HG03575 (cell line): ENCODE measurements at regions not wholly inside any gene's neighbourhood (a gene's known extent, or its start where the extent isn't known, plus 50 kb on each side); places are given as distances from the start of the nearest gene placed in this dataset.

Experiments
- ATAC-seq: cut with Tn5 transposase; IDR thresholded peaks from one replicate; pipeline ENCODE4 v1.9.1; 2021; ENCODE audit not compliant: unreplicated experiment, insufficient number of reproducible peaks, low FRiP score; ENCODE audit errors: extremely low read depth

DNA sequence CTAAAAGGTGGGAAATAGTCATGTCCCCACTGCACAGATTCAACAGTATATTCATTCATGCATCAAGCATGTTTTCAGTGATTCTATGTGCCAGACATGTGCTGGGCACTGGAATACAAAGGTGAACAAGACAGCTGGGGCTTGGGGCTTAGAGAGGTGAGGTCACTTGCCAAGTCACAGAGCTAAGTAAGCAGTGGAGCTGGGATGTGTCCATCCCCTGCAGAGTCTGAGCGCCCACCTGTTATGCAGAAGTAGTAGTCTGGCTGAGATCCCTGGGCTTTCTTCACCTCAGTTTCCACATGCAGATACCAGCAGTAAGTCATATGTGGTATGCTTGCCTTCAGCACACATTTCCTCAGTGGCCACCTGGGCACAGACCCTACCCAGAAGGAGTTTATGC, 263.8 kb downstream of the DHX35 start:
- no peak for ATAC-seq

GRCh38 chr20:39225536-39225935, 263.4 kb downstream of the DHX35 start:
- no peak for ATAC-seq

DNA sequence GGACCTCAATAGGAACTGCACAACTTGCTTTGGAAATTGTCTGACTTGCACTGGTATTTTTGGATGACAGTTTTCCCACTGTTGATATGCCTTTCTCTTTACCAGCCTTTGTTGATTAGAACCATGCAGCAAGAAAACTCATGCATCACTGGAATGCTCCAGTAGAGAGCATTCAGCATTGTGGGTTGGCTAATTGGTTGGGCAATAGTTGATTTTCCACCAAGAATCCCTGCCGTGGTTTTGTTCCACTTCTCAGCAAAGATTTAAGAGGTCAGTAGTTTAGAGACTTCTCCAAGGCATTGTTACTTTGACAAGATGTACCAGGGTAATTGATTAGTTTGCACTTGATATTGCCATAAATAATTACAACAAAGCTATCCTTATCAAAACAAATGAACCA, 260.0 kb downstream of the DHX35 start:
- ATAC-seq = no peak

GRCh38 chr20:39216195-39216594, 254.1 kb downstream of the DHX35 start:
- no peak for ATAC-seq

- no peak for ATAC-seq
Measured at GRCh38 chr20:39214828-39215227, 252.7 kb downstream of the DHX35 start.

- ATAC-seq = no peak
Measured at GRCh38 chr20:39213476-39214145, 251.5 kb downstream of the DHX35 start.

GRCh38 chr20:39211060-39211748, 249.1 kb downstream of the DHX35 start:
- ATAC-seq = no peak

GRCh38 chr20:39210341-39211036, 248.3 kb downstream of the DHX35 start:
- no peak for ATAC-seq

DNA sequence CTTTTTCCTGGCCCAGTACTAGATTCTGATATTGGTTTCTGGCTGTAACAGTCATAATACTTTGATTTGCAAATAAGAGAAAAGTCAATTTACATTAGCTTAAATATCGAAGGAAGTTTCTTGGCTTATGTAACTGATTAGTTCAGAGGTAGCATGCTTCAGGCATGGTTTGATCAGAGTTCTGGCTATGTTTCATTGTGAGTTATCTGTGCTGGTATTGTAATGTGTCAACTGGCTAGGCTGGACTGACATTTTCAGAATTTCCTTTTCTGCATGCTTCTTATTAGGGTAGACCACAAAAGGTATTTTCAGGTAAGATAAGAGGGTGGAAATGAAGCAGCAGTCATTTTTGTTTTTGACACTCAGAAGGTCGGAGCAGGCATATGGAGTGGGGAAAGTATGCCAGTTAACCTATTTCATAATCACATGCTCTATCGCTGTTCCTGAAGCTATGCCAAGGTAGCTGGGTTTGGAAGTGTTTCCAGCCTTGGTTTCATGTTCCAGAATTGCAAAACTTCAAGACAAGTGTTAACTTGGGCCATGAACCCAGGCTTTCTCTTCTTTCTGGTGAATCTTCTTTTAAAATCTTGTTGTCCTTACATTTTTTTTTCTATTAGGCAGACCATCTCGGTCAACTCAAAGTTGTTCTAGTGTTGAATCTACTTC, 244.9 kb downstream of the DHX35 start:
- ATAC-seq = no peak

GRCh38 chr20:39195582-39196021, 233.5 kb downstream of the DHX35 start:
- no peak for ATAC-seq

DNA sequence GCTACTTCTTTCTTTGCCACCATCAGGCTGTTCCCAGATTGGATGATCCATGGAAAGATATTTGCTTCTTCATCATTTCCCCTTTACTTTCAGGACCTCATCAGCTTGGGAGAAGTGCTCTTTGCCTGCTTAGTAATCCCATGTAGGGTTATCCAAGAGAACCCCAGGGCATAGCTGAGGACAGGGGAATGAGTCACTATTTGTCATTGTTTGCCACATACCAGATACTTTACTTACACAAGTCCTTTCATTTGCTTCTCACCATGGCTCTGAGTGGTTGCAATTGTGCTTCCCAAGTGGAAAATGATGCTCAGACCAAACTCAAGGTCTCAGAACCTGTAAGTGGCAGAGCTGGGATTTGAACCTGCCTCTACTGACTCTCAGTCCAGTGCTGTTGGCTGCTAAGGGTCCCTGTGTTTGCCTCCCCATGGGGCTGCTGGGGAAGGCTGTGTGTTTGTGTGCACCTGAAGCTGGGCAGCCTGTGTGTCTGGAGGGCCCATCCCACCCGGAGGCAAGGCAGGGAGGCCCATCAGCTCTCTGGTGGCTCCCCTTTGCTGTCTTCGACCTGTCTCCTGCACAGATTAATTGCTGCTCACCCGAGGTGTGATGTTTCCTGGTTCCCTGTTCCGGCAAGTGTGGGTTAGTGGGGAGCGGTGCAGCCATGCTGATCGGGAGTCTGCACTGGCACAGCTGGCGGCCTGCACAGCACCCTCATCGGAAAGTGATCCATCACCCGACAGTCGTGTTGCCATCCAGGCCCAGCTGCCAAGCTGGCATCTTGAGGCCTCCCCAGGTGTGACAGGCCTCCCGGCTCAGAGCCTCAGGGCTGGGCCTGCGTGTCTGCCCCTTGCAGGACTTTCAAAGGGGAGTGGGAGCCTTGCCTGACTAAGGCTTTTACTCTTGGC, 228.8 kb downstream of the DHX35 start:
- no peak for ATAC-seq

DNA sequence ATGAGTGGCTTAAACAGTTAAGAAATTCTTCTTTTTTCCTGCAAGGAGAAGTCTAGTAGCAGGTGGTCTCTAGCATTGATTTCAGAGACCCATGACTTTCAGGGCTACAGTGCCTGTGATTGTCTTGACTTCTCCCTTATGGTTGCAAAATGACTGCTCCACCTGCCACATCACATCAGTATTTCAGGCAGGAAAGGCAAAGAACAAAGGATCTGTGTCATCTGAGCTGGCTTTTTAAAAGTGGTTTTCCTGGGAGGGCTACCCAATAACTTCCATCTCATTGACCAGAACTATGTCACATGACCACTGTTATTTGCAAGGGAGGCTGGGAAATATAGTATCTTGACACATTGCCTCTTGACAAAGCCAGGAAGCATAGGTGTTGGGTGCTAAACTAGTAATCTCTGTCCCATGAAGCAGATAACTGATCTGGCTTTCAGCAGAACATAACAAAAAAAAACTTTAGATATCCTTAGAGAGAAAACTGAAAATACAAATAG, 226.2 kb downstream of the DHX35 start:
- no peak for ATAC-seq

GRCh38 chr20:39181490-39181889, 219.3 kb downstream of the DHX35 start:
- no peak for ATAC-seq

DNA sequence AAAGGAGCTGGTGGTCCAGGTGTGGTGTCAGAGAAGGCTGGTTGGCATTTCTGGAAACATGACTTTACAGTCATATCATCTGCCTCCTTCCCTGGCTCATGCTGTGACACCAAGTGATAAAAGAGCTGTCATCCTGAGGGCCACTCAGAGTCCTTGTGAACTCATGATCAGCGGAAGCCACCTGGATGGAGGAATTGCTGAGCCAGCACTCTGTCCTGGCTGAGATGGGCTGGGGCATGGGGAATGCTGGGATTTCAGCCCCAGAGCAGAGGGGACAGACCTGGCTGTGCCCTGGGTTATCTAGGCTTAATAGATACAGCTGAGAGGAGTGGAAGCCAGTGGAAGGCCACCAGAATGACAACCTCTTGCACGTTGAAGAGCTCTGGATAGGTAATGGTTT, 214.3 kb downstream of the DHX35 start:
- no peak for ATAC-seq

- no peak for ATAC-seq
Measured at GRCh38 chr20:39170896-39171463, 208.8 kb downstream of the DHX35 start.

- no peak for ATAC-seq
Measured at GRCh38 chr20:39165099-39165498, 203.0 kb downstream of the DHX35 start.

DNA sequence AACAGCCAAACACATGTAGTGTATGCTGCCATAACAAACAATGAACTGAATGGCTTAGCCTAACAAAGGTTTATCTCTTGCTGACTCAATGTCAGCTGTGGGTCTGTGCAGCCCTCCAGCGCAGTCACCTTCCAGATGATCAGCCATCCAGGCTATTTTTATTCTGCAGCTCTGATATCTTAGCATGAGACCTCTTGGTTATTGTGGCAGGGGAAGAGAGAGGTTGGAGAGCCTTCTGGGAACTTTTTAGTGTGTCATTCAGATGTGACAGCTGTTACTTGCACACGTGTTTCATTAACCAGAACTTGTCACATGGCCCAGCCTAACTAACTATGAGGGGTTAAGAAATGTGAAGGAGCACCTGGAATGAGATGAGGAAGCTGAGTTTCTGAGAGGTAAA, 202.5 kb downstream of the DHX35 start:
- ATAC-seq = no peak

DNA sequence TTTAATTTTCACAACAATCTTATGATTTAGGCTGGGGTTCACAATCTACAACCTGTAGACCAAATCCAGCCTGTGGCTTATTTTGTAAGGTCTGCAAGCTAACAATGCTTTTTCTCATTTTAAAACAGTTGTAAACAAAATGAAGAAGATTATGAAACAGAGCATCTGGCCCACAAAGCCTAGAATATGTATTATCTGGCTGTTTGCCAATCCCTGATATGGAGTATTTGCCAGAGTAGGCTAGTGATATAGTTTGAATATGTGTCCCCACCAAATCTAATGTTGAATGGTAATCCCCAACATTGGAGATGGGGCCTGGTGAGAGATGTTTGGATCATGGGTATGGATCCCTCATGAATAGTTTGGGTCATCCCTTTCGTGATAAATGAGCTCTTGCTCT, 201.8 kb downstream of the DHX35 start:
- ATAC-seq = no peak
